Ovary (tissue), 3 donors: ENCODE measurements at regions not wholly inside any gene's neighbourhood (a gene's known extent, or its start where the extent isn't known, plus 50 kb on each side); places are given as distances from the start of the nearest gene placed in this dataset.

Source experiments
- CTCF ChIP-seq, 3 donors: fragments of 450-650 bp in 2 of 3; fragments of 200-600 bp in 1 of 3; IDR thresholded peaks; one replicate each; pipeline versions ENCODE4 v1.5.1 to v1.8.0; 2016 to 2022; ENCODE audit warnings: antibody characterized with exemption in 3 of 3, mild to moderate bottlenecking in 1 of 3
- EP300 ChIP-seq: sonication (generic); formaldehyde crosslinking; IDR thresholded peaks from one replicate; pipeline ENCODE4 v1.6.1; 2017; ENCODE audit warnings: antibody characterized with exemption
- POLR2A ChIP-seq: fragments of 450-650 bp; IDR thresholded peaks from one replicate; pipeline ENCODE4 v1.6.1; 2017; ENCODE audit warnings: antibody characterized with exemption, mild to moderate bottlenecking, moderate library complexity
- donor health status: DM: no; HTN: no; CAD: no.

DNA sequence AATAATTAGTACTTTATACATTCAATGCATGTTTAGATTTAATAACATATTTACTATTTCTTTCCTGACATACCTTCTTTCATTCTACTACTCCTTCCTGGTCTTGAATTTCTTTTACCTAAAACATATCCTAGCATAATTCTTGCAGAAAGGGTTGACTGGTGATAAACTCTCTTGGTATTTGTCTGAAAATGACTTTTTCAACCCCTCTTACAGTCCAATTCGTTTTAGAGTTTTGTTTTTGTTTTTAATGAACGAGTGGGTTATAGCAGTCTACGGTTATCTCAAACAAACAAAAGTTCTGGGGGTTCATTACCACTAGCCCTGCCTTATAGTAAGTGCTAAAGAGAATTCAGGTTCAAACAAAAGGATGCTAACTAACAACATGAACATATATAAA, 69.6 kb upstream of the ALDH1B1 start:
- TF ChIP-seq POLR2A, result no peak
- TF ChIP-seq CTCF (IDR thresholded peaks at IDR 0.05), result no peak
- TF ChIP-seq EP300, result no peak
